HT-29 (cell line): ENCODE measurements at regions not wholly inside any gene's neighbourhood (a gene's known extent, or its start where the extent isn't known, plus 50 kb on each side); places are given as distances from the start of the nearest gene placed in this dataset.
"Not testable (repeated sequence)": the region's sequence is repeated elsewhere in the genome, so short reads cannot be mapped to it uniquely, and the experiment has no call there.

Experiments
- DNase-seq: peaks from one replicate; pipeline ENCODE4 v3.0.0-alpha.2; 2015; ENCODE audit warnings: low spot score

DNA sequence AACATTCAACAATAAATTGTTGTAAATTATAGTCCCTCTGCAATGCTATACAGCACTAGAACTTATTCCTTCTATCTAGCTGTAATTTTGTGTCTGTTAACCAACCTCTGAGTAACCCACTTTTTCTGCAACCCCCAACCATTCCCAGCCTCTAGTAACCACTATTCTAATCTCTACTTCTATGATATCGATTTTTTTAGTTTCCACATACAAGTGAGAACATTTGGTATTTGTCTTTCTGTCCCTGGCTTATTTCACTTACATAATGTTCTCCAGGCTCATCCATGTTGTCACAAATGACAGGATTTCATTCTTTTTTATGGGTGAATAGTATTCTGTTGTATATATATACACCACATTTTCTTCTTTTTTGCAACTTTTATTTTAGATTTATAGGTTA, 147.6 kb downstream of the MAIP1 start:
- DNase-seq: no peak

DNA sequence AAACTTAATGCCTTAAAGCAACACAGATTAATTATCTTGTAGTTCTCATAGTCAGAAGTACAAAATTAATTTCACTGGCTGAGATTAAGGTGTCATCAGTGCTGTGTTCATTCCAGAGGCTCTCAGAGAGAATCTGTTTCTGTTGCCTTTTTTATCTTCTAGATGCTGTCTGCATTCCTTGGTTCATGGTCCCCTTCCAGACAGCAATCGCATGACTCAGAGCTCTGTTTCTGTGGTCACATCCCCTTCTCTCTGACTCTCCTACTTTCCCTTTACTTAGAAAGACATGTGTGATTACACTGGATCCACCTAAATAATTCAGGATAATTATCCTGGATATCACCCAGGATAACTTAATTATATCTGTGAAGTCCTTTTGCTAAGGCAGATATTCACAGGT, 148.6 kb downstream of the MAIP1 start:
- no peak for DNase-seq

DNA sequence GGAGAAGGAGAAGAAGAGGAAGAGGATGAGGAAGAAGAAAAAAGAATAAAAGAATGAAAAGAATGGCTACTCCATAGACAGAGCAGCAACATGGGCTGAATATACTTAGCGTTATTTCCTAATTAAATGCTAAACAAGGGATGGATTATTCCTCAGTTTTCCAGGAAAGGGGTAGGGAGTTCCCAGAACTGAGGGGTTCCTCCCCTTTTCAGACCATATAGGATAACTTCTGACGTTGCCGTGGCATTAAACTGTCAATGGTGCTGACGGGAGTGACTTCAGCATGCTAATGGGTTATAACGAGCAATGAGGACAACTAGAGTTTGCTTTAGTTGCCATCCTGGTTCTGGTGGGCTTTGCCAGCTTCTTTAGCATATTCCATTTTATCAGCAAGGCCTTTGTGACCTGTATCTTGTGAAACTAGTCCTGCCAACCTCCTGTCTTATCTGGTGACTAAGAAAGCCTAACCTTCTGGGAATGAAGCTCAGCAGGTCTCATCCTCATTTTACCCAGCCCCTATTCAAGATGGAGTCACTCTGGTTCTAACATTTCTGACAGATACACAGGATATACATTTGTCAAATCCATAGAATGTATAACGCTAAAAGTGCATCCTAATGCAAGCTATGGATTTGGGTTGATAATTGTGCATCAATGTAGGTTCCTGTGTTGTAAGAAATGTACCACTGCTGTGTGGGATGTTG, 152.3 kb downstream of the MAIP1 start:
- no peak for DNase-seq

DNA sequence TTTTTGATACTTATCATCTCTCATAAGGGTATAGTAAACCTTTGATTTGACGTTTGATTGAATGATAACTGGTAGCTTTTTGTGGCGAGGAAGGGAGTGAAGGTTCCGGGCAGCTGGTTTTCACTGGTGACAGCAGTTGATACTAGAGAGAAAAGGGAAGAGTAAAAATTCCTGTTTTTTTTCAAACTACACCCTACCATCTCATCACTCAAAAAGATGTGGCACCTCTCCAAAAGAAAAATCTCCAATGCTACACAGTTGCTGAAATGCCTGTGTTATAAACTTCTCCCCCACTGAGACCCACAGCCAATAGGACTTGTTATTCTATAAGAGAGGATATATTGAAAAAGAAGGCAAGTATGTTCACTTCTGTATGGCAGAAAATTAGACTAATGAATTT, 154.0 kb downstream of the MAIP1 start:
- no peak for DNase-seq

DNA sequence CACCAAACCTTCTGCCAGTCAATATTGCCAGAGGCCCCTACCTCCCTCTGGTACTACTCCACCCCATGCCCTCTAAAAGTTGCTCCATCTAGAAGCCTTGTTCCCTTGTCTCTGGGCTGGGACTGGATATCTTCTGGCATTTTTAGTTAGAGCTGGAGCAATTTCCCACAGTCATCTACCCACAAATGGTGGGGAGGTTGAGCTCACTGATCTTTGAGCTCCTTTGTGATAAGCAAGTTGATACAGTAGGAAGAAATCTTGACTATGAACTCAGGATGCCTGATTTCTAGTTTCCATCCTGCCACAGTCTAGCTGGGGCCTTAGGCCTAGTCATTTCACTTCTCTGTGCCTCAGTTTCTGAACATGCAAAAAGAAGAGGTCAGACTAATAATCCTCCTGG, 155.0 kb downstream of the MAIP1 start:
- no peak for DNase-seq

DNA sequence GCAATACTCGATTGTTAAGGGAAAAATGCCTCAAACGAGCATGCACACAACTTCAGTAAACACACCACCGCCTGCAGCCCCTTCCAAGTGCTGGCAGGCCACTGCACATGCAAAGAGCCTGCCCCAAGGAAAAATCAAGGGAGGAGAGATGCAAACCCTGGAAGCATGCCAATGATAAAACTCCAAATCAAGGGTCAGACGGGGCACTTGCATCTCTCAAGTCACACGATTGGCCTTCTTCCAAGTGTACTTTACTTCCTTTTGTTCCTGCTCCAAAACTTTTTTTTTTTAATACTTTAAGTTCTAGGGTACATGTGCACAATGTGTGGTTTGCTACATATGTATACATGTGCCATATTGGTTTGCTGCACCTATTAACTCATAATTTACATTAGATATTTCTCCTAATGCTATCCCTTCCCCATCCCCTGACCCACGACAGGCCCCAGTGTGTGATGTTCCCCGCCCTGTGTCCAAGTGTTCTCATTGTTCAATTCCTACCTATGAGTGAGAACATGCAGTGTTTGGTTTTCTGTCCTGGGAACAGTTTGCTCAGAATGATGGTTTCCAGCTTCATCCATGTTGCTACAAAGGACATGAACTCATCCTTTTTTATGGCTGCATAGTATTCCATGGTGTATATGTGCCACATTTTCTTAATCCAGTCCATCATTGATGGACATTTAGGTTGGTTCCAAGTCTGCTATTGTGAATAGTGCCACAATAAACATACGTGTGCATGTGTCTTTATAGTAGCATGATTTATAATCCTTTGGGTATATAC, 157.8 kb downstream of the MAIP1 start:
- DNase-seq: not testable (repeated sequence)

DNA sequence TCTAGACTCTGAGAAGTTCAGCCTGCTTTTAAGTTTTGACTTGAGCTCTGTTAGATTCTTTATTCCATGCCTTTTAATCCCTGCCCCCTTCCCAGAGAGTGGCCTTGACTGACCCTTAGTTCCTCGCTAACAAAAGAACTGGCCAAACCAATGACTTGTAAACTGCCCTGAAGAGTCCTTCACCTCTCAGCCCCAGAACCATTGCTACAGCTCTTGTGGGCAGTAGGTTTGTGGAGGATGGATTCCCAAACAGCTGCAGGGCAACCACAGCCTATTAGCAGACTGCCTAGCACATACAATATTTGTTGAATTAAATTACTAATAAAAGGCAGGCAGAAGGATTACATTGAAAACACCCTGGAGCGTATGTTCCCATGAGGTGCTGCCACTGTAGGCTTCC, 163.9 kb downstream of the MAIP1 start:
- no peak for DNase-seq

DNA sequence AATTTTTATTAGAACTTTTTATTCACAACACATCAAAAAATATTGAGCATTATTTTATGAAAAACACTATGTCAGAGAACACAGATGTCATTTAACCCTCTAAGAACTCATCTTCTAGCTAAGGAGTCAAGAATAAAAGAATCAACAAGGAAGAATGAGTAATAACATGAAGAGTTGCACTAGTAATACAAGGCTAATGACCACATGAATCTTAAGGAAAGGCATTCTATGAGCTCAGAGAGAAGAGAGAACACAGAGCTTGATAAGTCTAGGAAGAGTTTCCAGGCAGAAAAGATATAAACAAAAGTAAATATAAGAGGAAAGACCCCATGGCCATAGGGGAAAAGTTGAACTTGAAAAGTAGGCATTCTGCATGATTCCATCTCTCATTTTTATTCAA, 166.5 kb downstream of the MAIP1 start:
- no peak for DNase-seq

DNA sequence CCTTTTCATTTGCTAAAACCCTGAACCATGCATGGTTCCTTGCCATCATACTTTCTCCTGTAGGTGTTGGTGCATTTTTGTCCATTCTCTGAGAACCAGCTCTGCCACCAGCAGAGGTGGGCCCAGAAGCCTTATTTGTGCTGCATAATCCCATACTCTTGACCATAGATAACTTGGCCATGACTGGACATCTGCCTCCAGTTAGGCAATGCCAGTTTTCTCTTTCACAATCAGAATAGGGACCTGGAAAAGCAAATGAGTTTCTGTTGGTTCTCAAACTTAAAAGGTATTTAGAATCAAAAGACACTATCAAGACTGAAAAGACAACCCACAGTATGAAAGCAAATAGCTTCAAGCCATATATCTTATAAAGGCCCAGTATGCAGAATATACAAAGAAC, 167.3 kb downstream of the MAIP1 start:
- DNase-seq: no peak

DNA sequence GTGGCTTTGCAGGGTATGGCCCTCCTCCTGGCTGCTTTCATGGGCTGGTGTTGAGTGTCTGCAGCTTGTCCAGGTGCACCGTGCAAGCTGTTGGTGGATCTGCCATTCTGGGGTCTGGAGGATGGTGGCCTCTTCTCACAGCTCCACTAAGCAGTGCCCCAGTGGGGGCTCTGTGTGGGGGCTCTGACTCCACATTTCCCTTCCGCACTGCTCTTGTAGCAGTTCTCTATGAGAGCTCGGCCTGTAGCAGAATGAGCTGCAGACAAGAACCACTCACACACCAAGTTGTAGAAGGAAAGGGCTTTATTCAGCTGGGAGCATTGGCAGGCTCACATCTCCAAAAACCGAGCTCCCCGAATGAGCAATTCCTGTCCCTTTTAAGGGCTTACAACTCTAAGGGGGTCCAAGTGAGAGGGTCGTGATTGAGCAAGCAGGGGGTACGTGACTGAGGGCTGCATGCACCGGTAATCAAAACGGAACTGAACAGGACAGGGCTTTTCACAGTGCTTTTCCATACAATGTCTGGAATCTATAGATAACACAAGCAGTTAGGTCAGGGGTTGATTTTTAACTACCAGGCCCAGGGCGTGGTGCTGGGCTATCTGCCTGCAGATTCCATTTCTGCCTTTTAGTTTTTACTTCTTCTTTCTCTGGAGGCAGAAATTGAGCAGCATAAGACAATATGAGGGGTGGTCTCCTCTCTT, 169.4 kb downstream of the MAIP1 start:
- DNase-seq: not testable (repeated sequence)

DNA sequence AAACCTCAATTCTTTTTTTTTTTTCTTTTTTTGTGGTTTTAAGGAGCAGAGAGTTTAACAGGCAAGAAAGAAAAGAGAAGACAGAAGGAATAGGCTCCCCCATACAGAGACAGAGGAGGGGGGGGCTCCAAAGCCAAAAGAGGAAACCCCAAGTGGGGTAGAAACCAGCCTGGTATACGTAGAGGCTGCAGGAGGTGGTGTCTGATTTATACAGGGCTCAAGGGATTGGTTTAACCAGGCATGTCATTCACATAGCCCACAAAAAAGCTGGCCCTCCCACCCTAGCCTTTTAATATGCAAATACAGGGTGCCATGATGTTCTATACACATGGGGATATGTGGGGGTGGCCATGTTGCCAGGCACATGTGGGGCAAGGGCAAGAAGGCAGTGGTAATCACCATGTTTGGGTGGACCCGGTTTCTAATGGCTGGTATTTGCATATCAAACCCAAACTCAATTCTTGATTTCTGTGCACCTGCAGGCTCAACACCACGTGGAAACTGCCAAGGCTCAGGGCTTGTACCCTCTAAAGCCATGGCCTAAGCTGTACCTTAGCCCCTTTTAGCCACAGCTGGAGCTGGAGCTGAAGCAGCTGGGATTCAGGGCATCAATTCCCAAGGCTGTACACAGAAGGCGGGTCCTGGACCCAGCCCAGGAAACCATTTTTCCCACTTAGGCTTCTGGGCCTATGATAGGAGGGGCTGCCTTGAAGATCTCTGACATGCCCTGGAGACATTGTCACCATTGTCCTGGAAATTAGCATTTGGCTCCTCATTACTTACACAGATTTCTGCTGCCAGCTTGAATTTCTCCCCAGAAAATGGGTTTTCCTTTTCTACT, 170.3 kb downstream of the MAIP1 start:
- DNase-seq: no peak

DNA sequence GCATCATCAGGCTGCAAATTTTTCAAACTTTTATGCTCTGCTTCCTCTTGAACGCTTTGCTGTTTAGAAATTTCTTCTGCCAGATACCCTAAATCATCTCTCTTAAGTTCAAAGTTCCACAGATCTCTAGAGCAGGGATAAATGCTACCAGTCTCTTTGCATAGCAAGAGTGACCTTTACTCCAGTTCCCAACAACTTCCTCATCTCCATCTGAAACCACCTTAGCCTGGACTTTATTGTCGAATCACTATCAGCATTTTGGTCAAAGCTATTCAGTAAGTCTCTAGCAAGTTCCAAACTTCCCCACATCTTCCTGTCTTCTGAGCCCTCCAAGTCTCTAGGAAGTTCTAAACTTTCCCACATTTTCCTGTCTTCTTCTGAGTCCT, 170.9 kb downstream of the MAIP1 start:
- not testable (repeated sequence) for DNase-seq

DNA sequence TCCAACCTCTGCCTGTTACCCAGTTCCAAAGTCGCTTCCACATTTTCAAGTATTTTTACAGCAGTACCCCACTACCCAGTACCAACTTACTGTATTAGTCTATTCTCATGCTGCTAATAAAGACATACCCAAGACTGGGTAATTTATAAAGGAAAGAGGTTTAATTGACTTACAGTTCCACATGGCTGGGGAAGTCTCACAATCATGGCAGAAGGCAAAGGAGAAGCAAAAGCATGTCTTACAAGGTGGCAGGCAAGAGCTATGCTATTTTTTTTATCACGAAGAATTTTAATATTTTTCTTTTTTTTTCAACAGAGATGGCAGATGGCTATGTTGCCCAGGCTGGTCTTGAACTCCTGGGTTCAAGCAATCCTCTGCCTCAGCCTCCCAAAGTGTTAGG, 171.3 kb downstream of the MAIP1 start:
- not testable (repeated sequence) for DNase-seq

DNA sequence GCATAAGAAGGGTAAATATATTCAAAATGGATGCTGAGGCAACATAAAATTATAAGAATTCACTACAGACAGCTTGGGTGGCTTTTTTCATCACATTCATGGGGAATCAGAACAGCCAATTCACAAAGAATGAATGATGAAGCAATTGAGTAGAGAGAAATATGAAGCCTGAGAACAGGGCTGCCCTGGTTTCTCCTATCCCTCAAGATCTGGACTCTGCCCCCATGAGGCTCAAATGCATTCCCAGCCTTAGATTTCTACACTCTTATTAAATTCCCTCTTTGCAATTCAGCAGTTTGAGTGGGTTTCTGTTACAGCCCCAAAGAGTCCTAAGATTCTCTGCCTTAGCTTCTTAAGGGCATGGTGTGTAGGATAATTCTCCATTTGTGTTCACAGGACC, 172.5 kb downstream of the MAIP1 start:
- DNase-seq: no peak

DNA sequence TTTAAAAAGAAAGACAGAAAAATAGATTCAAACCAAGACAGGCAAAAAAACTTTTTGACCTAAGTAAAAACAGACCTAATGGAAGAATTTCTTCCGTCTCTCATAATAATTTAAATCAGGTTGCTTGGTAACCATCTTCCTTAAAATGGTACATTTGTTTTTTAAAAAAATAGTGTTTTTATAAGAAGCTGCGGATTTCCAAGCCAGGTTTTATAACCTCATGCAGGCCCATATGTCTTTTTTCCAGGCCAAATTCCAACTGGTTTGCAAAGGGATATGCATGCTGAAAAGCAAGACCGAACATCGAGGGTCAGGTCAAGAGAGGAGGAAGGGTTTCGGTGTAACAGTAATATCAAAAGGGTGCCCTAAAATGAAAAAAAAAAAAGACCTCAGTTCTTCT, 172.9 kb downstream of the MAIP1 start:
- DNase-seq: no peak

DNA sequence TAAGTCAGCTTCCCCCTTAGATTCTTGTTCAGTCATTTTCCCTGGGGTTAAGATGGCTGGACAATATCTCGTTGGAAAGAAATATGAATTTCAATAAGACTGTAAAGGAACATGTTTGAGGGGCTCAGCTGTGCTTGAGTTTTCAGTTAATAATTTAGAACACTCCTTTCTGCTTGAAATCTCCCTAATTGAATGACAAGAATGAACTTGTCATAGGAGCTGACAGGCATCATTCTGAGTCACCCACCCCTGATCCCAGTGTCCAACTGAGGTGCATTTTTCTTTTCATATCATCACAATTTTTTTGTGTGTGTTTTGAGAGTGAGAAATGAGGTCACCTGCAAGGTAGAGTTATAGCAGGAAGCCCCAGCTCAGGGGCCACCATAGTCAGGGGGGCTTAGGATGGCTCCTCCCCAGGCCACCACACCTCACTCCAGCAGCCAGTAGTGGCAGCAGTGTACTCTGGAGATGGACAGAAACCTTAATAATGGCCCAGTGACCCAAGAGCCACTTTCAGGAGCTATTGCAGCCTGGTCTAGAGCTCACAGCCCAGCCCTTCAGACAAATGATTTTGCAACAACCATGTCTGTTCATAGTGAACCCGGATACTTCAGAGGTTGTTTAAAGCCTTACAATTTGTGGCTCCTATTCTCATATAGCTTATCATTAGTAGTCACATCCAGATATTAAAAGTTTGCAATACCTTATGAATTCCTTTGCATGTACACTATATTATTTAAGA, 174.5 kb downstream of the MAIP1 start:
- DNase-seq: no peak

DNA sequence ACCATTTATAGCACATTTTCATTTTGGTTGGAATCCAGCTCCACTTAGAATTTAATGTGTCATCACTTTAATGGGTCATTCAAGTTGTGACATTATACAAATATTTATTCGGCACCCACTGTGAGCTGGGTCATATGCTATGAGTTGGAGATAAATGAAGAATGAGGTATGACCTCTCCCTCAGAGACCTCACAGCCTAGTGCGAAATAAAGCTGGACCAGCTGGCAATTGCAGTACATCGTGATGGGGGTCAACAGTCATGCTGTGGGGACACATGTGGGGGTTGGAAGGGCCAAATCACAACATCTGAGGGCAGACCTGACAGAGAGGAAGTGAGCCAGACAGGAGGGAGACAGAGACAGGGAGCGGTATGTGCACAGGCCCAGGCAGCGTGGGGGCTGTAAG, 175.4 kb downstream of the MAIP1 start:
- no peak for DNase-seq

DNA sequence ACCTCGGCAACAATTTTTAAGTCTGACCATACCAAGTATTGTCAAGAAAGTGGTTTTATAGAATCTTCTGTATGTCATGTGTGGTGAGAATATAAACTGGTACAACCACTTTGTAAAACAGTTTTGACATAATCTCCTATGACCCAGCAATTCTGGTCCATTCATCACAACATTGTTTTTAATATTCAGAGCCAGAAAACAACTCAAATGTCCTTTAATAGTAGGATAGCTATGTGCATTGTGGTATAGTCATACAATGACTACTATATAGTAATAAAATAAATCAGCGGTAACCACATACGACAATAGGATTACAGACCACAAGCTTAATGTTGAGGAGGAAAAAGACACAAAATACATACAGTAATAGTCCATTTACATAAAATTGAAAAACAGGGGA, 175.2 kb upstream of the SPATS2L start:
- DNase-seq: no peak

DNA sequence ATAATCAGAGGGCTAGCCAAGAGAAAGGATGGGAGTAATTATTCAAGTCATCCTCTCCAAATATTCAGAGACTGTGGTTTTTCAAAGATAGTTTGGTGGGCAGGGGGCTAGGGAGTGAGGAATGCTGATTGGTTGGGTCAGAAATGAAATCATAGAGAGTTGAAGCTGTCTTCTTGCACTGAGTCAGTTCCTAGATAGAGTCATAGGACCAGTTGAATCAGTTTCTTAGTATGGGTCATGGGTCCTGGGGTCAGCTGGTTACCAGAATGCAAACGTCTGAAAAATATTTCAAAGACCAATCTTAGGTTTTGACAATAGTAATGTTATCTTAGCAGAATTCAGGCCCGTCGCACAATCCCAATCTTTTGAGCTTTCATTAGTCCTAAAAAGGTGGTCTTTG, 171.4 kb upstream of the SPATS2L start:
- no peak for DNase-seq

DNA sequence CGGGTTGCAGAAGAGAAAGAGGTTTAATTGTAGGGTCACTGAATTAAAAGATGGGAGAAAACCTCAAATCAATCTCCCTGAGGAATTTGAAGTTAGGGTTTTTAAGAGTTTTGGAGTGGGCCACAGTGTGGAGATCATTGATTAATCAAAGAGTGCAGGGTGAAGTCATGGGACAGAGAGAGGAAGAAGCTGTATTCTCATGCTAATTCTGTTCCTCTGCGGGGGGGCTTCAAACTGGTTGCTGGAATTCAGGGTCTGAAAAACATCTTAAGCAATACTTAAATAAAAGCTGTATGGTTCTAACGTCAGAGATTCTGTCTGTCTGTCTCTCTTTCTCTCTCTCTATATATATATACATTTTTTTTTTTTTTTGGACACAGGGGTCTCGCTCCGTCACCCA, 169.8 kb upstream of the SPATS2L start:
- DNase-seq: no peak

DNA sequence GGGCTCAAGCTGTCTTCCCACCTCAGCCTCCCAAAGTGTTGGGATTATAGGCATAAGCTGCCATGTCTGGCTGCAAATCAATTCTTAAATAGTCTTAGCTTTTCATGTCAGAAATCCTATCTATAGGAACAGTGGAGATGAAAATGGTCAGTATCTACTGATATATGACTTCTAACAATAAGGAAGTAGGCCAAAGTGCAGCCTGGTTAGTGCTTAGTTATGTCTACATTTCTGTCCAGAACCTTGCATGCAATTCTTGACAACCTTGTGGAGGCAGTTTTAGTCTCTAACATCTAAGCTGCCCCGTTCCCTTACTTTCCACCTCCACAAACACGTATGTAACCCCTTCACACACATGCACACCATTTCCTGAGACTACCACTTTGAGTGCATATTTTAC, 169.2 kb upstream of the SPATS2L start:
- no peak for DNase-seq
